Vagina (tissue), 2 donors: ENCODE measurements at regions not wholly inside any gene's neighbourhood (a gene's known extent, or its start where the extent isn't known, plus 50 kb on each side); places are given as distances from the start of the nearest gene placed in this dataset.

ENCODE experiments used
- DNase-seq, 2 donors: peaks; one replicate each; pipeline ENCODE4 v3.0.0-alpha.2; 2017; ENCODE audit errors: extremely low spot score in 2 of 2
- H3K27ac ChIP-seq: fragments of 200-600 bp; sonication (generic); one replicate; pipeline ENCODE4 v1.5.1; 2019
- H3K27me3 ChIP-seq: fragments of 200-600 bp; sonication (generic); one replicate; pipeline ENCODE4 v1.5.1; 2019
- H3K36me3 ChIP-seq, 2 donors: fragments of 200-600 bp; sonication (generic); one replicate each; pipeline ENCODE4 v1.5.1; 2017 to 2019
- H3K4me1 ChIP-seq: fragments of 200-600 bp; sonication (generic); one replicate; pipeline ENCODE4 v1.5.1; 2019
- H3K4me3 ChIP-seq, 2 donors: fragments of 200-600 bp; sonication (generic); 1 replicate in 1 of 2; 2 replicates in 1 of 2; pipeline ENCODE4 v1.5.1; 2016 to 2019
- H3K9me3 ChIP-seq: fragments of 200-600 bp; sonication (generic); one replicate; pipeline ENCODE4 v1.5.1; 2019
- CTCF ChIP-seq, 3 experiments: fragments of 450-650 bp in 2 of 3; fragments of 200-600 bp in 1 of 3; sonication (generic) in 1 of 3; IDR thresholded peaks; one replicate each; pipeline ENCODE4 v1.5.1; 2017 to 2019; ENCODE audit warnings: antibody characterized with exemption in 3 of 3, mild to moderate bottlenecking in 2 of 3, moderate library complexity in 2 of 3
- POLR2A ChIP-seq, 2 donors: fragments of 450-650 bp; IDR thresholded peaks; one replicate each; pipeline ENCODE4 v1.6.1; 2017; ENCODE audit warnings: antibody characterized with exemption in 2 of 2, mild to moderate bottlenecking in 2 of 2, moderate library complexity in 2 of 2
- POLR2AphosphoS5 ChIP-seq, 2 donors: sonication (generic); formaldehyde crosslinking; IDR thresholded peaks; one replicate each; pipeline ENCODE4 v1.9.0; 2017; ENCODE audit warnings: antibody characterized with exemption in 2 of 2, mild to moderate bottlenecking in 2 of 2, low read depth in 1 of 2; ENCODE audit not compliant: insufficient read depth in 1 of 2
- intact Hi-C: fragments of 100-400 bp; cut with DNase I; formaldehyde crosslinking; loops from one replicate; pipeline ENCODE4 v1.15.1; 2023

GRCh38 chr2:142605421-142605820 lies 272.0 kb upstream of the KYNU start:
- intact Hi-C loops: no loop called here
- no peak overlapping the region for H3K4me3 ChIP-seq
- DNase-seq: no peak
- no peaks in the 10 kb centered on the region for H3K27me3 ChIP-seq
- no peaks in the 10 kb centered on the region for H3K9me3 ChIP-seq
- no peak overlapping the region for H3K27ac ChIP-seq
- H3K4me1 ChIP-seq: no peaks in the 10 kb centered on the region
- no peaks in the 10 kb centered on the region for H3K36me3 ChIP-seq
- no peak for TF ChIP-seq POLR2A (IDR thresholded peaks at IDR 0.05)
- TF ChIP-seq CTCF (IDR thresholded peaks at IDR 0.05): no peak
- no peak for TF ChIP-seq POLR2AphosphoS5 (IDR thresholded peaks at IDR 0.05; ENCODE audit: insufficient read depth in 1 of 2, low read depth in 1 of 2)

GRCh38 chr2:142603759-142604158 lies 273.7 kb upstream of the KYNU start:
- H3K4me3 ChIP-seq: no peak overlapping the region

GRCh38 chr2:142602418-142602989 lies 275.0 kb upstream of the KYNU start:
- Histone ChIP-seq H3K27ac (no peak overlapping the region), H3K4me3 (no peak overlapping the region), H3K9me3 (no peaks in the 10 kb centered on the region), H3K27me3 (no peaks in the 10 kb centered on the region), H3K36me3 (no peaks in the 10 kb centered on the region), H3K4me1 (no peaks in the 10 kb centered on the region)
- TF ChIP-seq POLR2A (IDR thresholded peaks at IDR 0.05): no peak
- TF ChIP-seq POLR2AphosphoS5 (IDR thresholded peaks at IDR 0.05; ENCODE audit: insufficient read depth in 1 of 2, low read depth in 1 of 2): no peak
- TF ChIP-seq CTCF (IDR thresholded peaks at IDR 0.05): no peak
- DNase-seq: no peak
- intact Hi-C loops: no loop called here

More at GRCh38 chr2:142603759-142604158, 273.7 kb upstream of the KYNU start:
- Histone ChIP-seq H3K36me3 (no peaks in the 10 kb centered on the region), H3K9me3 (no peaks in the 10 kb centered on the region), H3K4me1 (no peaks in the 10 kb centered on the region), H3K27me3 (no peaks in the 10 kb centered on the region), H3K27ac (no peak overlapping the region)
- intact Hi-C loops: no loop called here
- TF ChIP-seq POLR2A (IDR thresholded peaks at IDR 0.05) (no peak), CTCF (IDR thresholded peaks at IDR 0.05) (no peak), POLR2AphosphoS5 (IDR thresholded peaks at IDR 0.05; ENCODE audit: insufficient read depth in 1 of 2, low read depth in 1 of 2) (no peak)
- DNase-seq: no peak

GRCh38 chr2:142601794-142602193 lies 275.7 kb upstream of the KYNU start:
- intact Hi-C loops: no loop called here
- Histone ChIP-seq H3K36me3 (no peaks in the 10 kb centered on the region), H3K27ac (no peak overlapping the region), H3K4me3 (no peak overlapping the region), H3K9me3 (no peaks in the 10 kb centered on the region), H3K27me3 (no peaks in the 10 kb centered on the region), H3K4me1 (no peaks in the 10 kb centered on the region)
- DNase-seq: no peak
- TF ChIP-seq POLR2AphosphoS5 (IDR thresholded peaks at IDR 0.05; ENCODE audit: insufficient read depth in 1 of 2, low read depth in 1 of 2) (no peak), CTCF (IDR thresholded peaks at IDR 0.05) (no peak), POLR2A (IDR thresholded peaks at IDR 0.05) (no peak)

GRCh38 chr2:142599504-142599903 lies 278.0 kb upstream of the KYNU start:
- intact Hi-C loops: no loop called here
- no peak for DNase-seq
- TF ChIP-seq CTCF (IDR thresholded peaks at IDR 0.05) (no peak), POLR2AphosphoS5 (IDR thresholded peaks at IDR 0.05; ENCODE audit: insufficient read depth in 1 of 2, low read depth in 1 of 2) (no peak), POLR2A (IDR thresholded peaks at IDR 0.05) (no peak)
- Histone ChIP-seq H3K4me1 (no peaks in the 10 kb centered on the region), H3K36me3 (no peaks in the 10 kb centered on the region), H3K27me3 (no peaks in the 10 kb centered on the region), H3K9me3 (no peaks in the 10 kb centered on the region), H3K4me3 (no peak overlapping the region), H3K27ac (no peak overlapping the region)
